ENCODE measurements at regions not wholly inside any gene's neighbourhood (a gene's known extent, or its start where the extent isn't known, plus 50 kb on each side); places are given as distances from the start of the nearest gene placed in this dataset.

GRCh38 chr7:119172043-119172442 is 947.5 kb downstream of the ANKRD7 start:
- Histone ChIP-seq H3K27me3 (ENCODE audit: insufficient read depth, poor library complexity, severe bottlenecking) (no peaks in the 10 kb centered on the region), H3K4me3 (replicated peaks; ENCODE audit: insufficient read depth, low read length) (no peak overlapping the region), H3K27ac (replicated peaks) (no peak overlapping the region)
- no peak for DNase-seq (ENCODE audit: low read depth in 1 of 2, low spot score in 1 of 2)
- TF ChIP-seq REST (IDR thresholded peaks at IDR 0.05; ENCODE audit: insufficient replicate concordance, low read depth) (no peak), SPI1 (IDR thresholded peaks at IDR 0.05; ENCODE audit: borderline replicate concordance, low read depth) (no peak), CTCF (IDR thresholded peaks at IDR 0.05; ENCODE audit: insufficient read depth, low read length) (no peak)

DNA sequence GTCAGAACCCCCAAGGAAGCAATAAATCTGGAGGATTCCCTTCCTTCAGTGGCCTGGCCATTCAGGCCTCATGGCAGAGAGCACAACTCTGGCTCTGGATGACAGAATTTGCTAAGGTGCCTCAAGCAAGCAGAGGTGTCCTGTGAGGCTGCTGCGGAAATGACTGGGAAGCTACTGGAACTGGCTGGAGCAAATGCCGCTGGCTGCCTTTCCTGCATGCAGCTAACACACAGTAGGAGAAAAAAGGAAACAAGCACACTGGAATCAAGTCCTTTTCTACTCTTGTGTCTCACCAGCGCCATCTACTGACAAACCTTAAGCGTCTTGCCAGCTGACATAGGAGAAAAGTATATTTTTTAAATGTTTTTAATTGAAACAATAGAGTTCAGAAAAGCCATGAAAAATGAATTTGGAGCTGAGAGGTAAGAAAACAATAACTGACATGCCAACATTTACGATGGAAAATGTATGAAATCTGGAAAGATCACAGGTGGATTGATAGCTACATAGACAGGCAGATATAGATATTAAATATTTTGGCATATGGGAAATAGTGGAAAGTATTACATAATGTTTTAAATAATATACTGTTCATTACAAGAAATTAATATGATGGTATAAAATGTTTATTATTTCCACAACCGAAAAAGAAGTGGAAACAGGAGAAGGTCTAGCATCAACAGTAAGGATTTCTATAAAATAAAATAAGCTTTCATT is 951.6 kb downstream of the ANKRD7 start:
- peak; percentile 16 to 56 for DNase-seq (ENCODE audit: low read depth in 1 of 2, low spot score in 1 of 2)
- H3K27me3 ChIP-seq (ENCODE audit: insufficient read depth, poor library complexity, severe bottlenecking) = no peaks in the 10 kb centered on the region
- no peak overlapping the region for H3K4me3 ChIP-seq (replicated peaks; ENCODE audit: insufficient read depth, low read length)
- TF ChIP-seq POLR2AphosphoS5 (IDR thresholded peaks at IDR 0.05; ENCODE audit: low read depth) = no peak
- no peak for TF ChIP-seq GABPA (IDR thresholded peaks at IDR 0.05; ENCODE audit: low read depth)
- TF ChIP-seq SPI1 (IDR thresholded peaks at IDR 0.05; ENCODE audit: borderline replicate concordance, low read depth) = no peak
- peak; percentile 46 for TF ChIP-seq CTCF (IDR thresholded peaks at IDR 0.05; ENCODE audit: insufficient read depth, low read length)
- no peak overlapping the region for H3K27ac ChIP-seq (replicated peaks)

DNA sequence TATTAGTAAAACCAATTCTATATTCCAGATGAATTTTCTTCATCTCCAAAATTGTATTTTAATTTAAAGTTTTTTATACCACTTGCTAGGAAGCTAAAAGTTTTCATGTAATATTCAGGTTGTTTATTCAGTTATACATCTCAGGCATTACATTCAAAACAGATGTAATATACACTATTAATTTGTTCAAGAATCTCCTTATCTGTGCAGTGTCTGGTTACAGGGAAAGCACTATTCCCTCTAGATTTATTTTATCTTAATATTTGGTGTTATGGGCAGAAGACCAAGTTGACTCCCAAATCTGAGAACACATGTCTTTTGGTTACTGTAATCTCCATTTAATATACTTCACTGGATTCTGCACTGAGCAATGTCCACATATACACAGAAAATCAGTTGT is 953.4 kb downstream of the ANKRD7 start:
- no peak for DNase-seq (ENCODE audit: low read depth in 1 of 2, low spot score in 1 of 2)

More for the DNA sequence above, 953.4 kb downstream of the ANKRD7 start:
- H3K27me3 ChIP-seq (ENCODE audit: insufficient read depth, poor library complexity, severe bottlenecking) = no peaks in the 10 kb centered on the region
- H3K4me3 ChIP-seq (replicated peaks; ENCODE audit: insufficient read depth, low read length) = no peak overlapping the region
- H3K27ac ChIP-seq (replicated peaks) = no peak overlapping the region
- TF ChIP-seq GABPA (IDR thresholded peaks at IDR 0.05; ENCODE audit: low read depth) (no peak), CTCF (IDR thresholded peaks at IDR 0.05; ENCODE audit: insufficient read depth, low read length) (no peak), POLR2AphosphoS5 (IDR thresholded peaks at IDR 0.05; ENCODE audit: low read depth) (no peak), REST (IDR thresholded peaks at IDR 0.05; ENCODE audit: insufficient replicate concordance, low read depth) (no peak), SPI1 (IDR thresholded peaks at IDR 0.05; ENCODE audit: borderline replicate concordance, low read depth) (no peak)
